GM12875 (cell line): ENCODE measurements at regions not wholly inside any gene's neighbourhood (a gene's known extent, or its start where the extent isn't known, plus 50 kb on each side); places are given as distances from the start of the nearest gene placed in this dataset.
"Not testable (repeated sequence)": the region's sequence is repeated elsewhere in the genome, so short reads cannot be mapped to it uniquely, and the experiment has no call there.

Source experiments
- H3K4me3 ChIP-seq: one replicate; pipeline ENCODE4 v1.5.1; 2011; ENCODE audit warnings: low read depth, low read length, control low read depth
- CTCF ChIP-seq: IDR thresholded peaks from 2 replicates; pipeline ENCODE4 v1.5.1; 2011; ENCODE audit warnings: low read depth, mild to moderate bottlenecking, control low read depth, inconsistent platforms, low read length, moderate library complexity, borderline replicate concordance; ENCODE audit not compliant: insufficient read depth

- TF ChIP-seq CTCF: no peak
- no peak overlapping the region for H3K4me3 ChIP-seq
Observed at GRCh38 chr1:106380772-106381171, 675.7 kb upstream of the PRMT6 start.

GRCh38 chr1:106389160-106389559, 667.3 kb upstream of the PRMT6 start:
- not testable (repeated sequence) for H3K4me3 ChIP-seq

GRCh38 chr1:106393046-106393445, 663.4 kb upstream of the PRMT6 start:
- H3K4me3 ChIP-seq: no peak overlapping the region
- TF ChIP-seq CTCF: no peak

- H3K4me3 ChIP-seq: no peak overlapping the region
- TF ChIP-seq CTCF: no peak
Observed at GRCh38 chr1:106396020-106396419, 660.5 kb upstream of the PRMT6 start.

- H3K4me3 ChIP-seq: no peak overlapping the region
- TF ChIP-seq CTCF: no peak
Observed at GRCh38 chr1:106398391-106398790, 658.1 kb upstream of the PRMT6 start.

GRCh38 chr1:106406114-106406513, 650.4 kb upstream of the PRMT6 start:
- no peak for TF ChIP-seq CTCF
- no peak overlapping the region for H3K4me3 ChIP-seq

- not testable (repeated sequence) for H3K4me3 ChIP-seq
Observed at GRCh38 chr1:106412321-106412720, 644.2 kb upstream of the PRMT6 start.

- TF ChIP-seq CTCF: no peak
Observed at GRCh38 chr1:106435269-106435668, 621.2 kb upstream of the PRMT6 start.

More at GRCh38 chr1:106435269-106435668, 621.2 kb upstream of the PRMT6 start:
- H3K4me3 ChIP-seq: no peak overlapping the region
